HG03342 (cell line): ENCODE measurements at regions not wholly inside any gene's neighbourhood (a gene's known extent, or its start where the extent isn't known, plus 50 kb on each side); places are given as distances from the start of the nearest gene placed in this dataset.

Experiments used
- ATAC-seq: cut with Tn5 transposase; IDR thresholded peaks from one replicate; pipeline ENCODE4 v1.9.1; 2021; ENCODE audit warnings: mild to moderate bottlenecking, moderate library complexity; ENCODE audit not compliant: unreplicated experiment

GRCh38 chr1:182129398-182129797 lies 67.9 kb upstream of the ZNF648 start:
- no peak for ATAC-seq

GRCh38 chr1:182128502-182128901 lies 67.0 kb upstream of the ZNF648 start:
- ATAC-seq = no peak

- ATAC-seq = no peak
Measured at GRCh38 chr1:182127656-182128055, 66.1 kb upstream of the ZNF648 start.

- ATAC-seq = no peak
Measured at GRCh38 chr1:182126272-182126800, 64.8 kb upstream of the ZNF648 start.

GRCh38 chr1:182122913-182123260 lies 61.4 kb upstream of the ZNF648 start:
- ATAC-seq = no peak

GRCh38 chr1:182122256-182122912 lies 60.9 kb upstream of the ZNF648 start:
- ATAC-seq = no peak

GRCh38 chr1:182121787-182122186 lies 60.3 kb upstream of the ZNF648 start:
- no peak for ATAC-seq

GRCh38 chr1:182120411-182121258 lies 59.1 kb upstream of the ZNF648 start:
- ATAC-seq = no peak

GRCh38 chr1:182119631-182120030 lies 58.1 kb upstream of the ZNF648 start:
- no peak for ATAC-seq

- no peak for ATAC-seq
Measured at GRCh38 chr1:182118851-182119250, 57.3 kb upstream of the ZNF648 start.

GRCh38 chr1:182114627-182115023 lies 53.1 kb upstream of the ZNF648 start:
- no peak for ATAC-seq

GRCh38 chr1:182113879-182114626 lies 52.5 kb upstream of the ZNF648 start:
- ATAC-seq = no peak

GRCh38 chr1:182111496-182111895 lies 50.0 kb upstream of the ZNF648 start:
- no peak for ATAC-seq
